ENCODE measurements at regions not wholly inside any gene's neighbourhood (a gene's known extent, or its start where the extent isn't known, plus 50 kb on each side); places are given as distances from the start of the nearest gene placed in this dataset.

DNA sequence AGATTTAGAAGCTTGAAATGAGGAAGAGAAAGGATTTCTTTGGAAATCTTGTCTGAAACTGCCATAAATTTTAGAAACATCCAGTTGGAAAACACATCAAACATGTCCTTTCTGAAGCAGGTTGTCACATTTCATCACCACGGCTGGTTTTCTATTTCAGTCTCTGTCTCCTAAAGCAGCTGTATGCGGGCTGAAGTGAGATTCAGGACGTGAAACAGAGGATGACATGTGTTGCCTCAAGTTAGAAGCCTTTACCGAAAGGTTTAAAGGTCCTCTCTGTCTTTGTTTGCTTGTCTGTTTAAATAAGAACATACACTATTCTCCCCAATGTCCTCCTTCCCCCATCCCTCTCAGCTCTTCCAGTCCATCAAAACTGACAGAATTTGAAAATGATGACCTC is 141.9 kb downstream of the SQOR start:
- no peak for DNase-seq
- H3K4me1 ChIP-seq (ENCODE audit: control insufficient read depth in 1 of 2, insufficient read depth in 2 of 2, low read length in 2 of 2), result no peaks in the 10 kb centered on the region
- H3K4me2 ChIP-seq (ENCODE audit: low read length), result no peak overlapping the region
- no peaks in the 10 kb centered on the region for H3K27me3 ChIP-seq (ENCODE audit: insufficient read depth, low read length)
- H4K8ac ChIP-seq (ENCODE audit: low read depth, low read length), result no peak overlapping the region
- WGBS (ENCODE audit: extremely low coverage, insufficient coverage, insufficient read length), result no CpG with 5 or more reads among the region's 4 CpGs
- H3K36me3 ChIP-seq (ENCODE audit: control insufficient read depth in 1 of 2, insufficient read depth in 2 of 2, low read length in 2 of 2), result no peaks in the 10 kb centered on the region
- no peak overlapping the region for H2BK12ac ChIP-seq (ENCODE audit: low read length)
- H2BK120ac ChIP-seq (ENCODE audit: insufficient read depth, low read length, poor library complexity), result no peak overlapping the region
- no peaks in the 10 kb centered on the region for H3K79me2 ChIP-seq (ENCODE audit: control insufficient read depth, insufficient read depth, low read length, poor library complexity)
- no peak overlapping the region for H3K14ac ChIP-seq (ENCODE audit: low read length)
- no peak overlapping the region for H3K18ac ChIP-seq (ENCODE audit: low read length)
- no peaks in the 10 kb centered on the region for H3K9me3 ChIP-seq (ENCODE audit: insufficient read depth, low read depth, low read length)
- no peak overlapping the region for H3K23ac ChIP-seq (ENCODE audit: low read length)
- H3K79me1 ChIP-seq (ENCODE audit: low read length), result no peaks in the 10 kb centered on the region
- no peak overlapping the region for H4K91ac ChIP-seq (ENCODE audit: low read depth, low read length)
- no peak overlapping the region for H3K4me3 ChIP-seq (ENCODE audit: low read depth, low read length)
- H2BK5ac ChIP-seq (ENCODE audit: low read depth, low read length, poor library complexity), result no peak overlapping the region
- H3K4ac ChIP-seq (ENCODE audit: low read depth, low read length), result no peak overlapping the region
- H3K9ac ChIP-seq (ENCODE audit: low read length), result no peak overlapping the region
- H2AFZ ChIP-seq (ENCODE audit: insufficient read depth, low read length, poor library complexity), result no peak overlapping the region
- no peak overlapping the region for H4K12ac ChIP-seq (ENCODE audit: low read depth, low read length)
- H3K27ac ChIP-seq (ENCODE audit: low read depth, low read length), result no peak overlapping the region
- no peak overlapping the region for H2AK5ac ChIP-seq (ENCODE audit: low read length)

DNA sequence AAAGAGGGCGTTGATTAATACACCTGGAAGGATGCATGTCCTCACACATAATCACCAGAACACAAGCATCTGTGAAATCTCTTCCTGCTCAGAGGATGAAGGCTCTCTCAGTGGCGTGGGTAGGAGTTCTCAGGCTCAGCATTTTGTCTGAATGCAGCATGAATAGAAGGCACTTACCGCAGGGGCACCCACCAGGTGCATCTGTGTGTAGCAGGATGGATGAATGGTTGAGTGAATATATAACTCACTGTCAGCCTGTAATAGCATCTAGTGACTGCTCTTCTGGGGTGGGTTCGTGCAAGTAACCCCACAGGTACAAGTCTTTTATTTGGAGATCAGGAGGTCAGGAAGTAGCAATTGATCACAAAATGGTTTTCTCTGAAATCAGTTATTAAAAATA is 143.0 kb downstream of the SQOR start:
- WGBS (ENCODE audit: extremely low coverage, insufficient coverage, insufficient read length), result no CpG with 5 or more reads among the region's 4 CpGs
- H3K4me2 ChIP-seq (ENCODE audit: low read length), result no peak overlapping the region
- no peak overlapping the region for H3K4ac ChIP-seq (ENCODE audit: low read depth, low read length)
- H3K9me3 ChIP-seq (ENCODE audit: insufficient read depth, low read depth, low read length), result no peaks in the 10 kb centered on the region
- H2BK12ac ChIP-seq (ENCODE audit: low read length), result no peak overlapping the region
- H3K14ac ChIP-seq (ENCODE audit: low read length), result no peak overlapping the region
- H4K12ac ChIP-seq (ENCODE audit: low read depth, low read length), result no peak overlapping the region
- no peak overlapping the region for H3K4me3 ChIP-seq (ENCODE audit: low read depth, low read length)
- peak overlapping the region; percentile 56 for H3K23ac ChIP-seq (ENCODE audit: low read length)
- no peaks in the 10 kb centered on the region for H3K4me1 ChIP-seq (ENCODE audit: control insufficient read depth in 1 of 2, insufficient read depth in 2 of 2, low read length in 2 of 2)
- H2BK5ac ChIP-seq (ENCODE audit: low read depth, low read length, poor library complexity), result no peak overlapping the region
- no peaks in the 10 kb centered on the region for H3K79me2 ChIP-seq (ENCODE audit: control insufficient read depth, insufficient read depth, low read length, poor library complexity)
- H3K9ac ChIP-seq (ENCODE audit: low read length), result no peak overlapping the region
- H3K27me3 ChIP-seq (ENCODE audit: insufficient read depth, low read length), result no peaks in the 10 kb centered on the region
- H4K8ac ChIP-seq (ENCODE audit: low read depth, low read length), result no peak overlapping the region
- no peak overlapping the region for H4K91ac ChIP-seq (ENCODE audit: low read depth, low read length)
- no peak overlapping the region for H3K18ac ChIP-seq (ENCODE audit: low read length)
- H3K36me3 ChIP-seq (ENCODE audit: control insufficient read depth in 1 of 2, insufficient read depth in 2 of 2, low read length in 2 of 2), result no peaks in the 10 kb centered on the region
- no peak overlapping the region for H3K27ac ChIP-seq (ENCODE audit: low read depth, low read length)
- no peak for DNase-seq
- no peaks in the 10 kb centered on the region for H3K79me1 ChIP-seq (ENCODE audit: low read length)
- no peak overlapping the region for H2AK5ac ChIP-seq (ENCODE audit: low read length)
- H2BK120ac ChIP-seq (ENCODE audit: insufficient read depth, low read length, poor library complexity), result no peak overlapping the region
- H2AFZ ChIP-seq (ENCODE audit: insufficient read depth, low read length, poor library complexity), result no peak overlapping the region

GRCh38 chr15:45780352-45780751 is 145.5 kb downstream of the SQOR start:
- H2AK5ac ChIP-seq (ENCODE audit: low read length), result no peak overlapping the region
- no peak for DNase-seq
- WGBS (ENCODE audit: extremely low coverage, insufficient coverage, insufficient read length), result no CpG with 5 or more reads among the region's 2 CpGs
- H3K9me3 ChIP-seq (ENCODE audit: insufficient read depth, low read depth, low read length), result no peaks in the 10 kb centered on the region
- H3K27me3 ChIP-seq (ENCODE audit: insufficient read depth, low read length), result no peaks in the 10 kb centered on the region
- no peak overlapping the region for H2BK12ac ChIP-seq (ENCODE audit: low read length)
- no peaks in the 10 kb centered on the region for H3K79me2 ChIP-seq (ENCODE audit: control insufficient read depth, insufficient read depth, low read length, poor library complexity)
- no peak overlapping the region for H3K27ac ChIP-seq (ENCODE audit: low read depth, low read length)
- no peak overlapping the region for H3K9ac ChIP-seq (ENCODE audit: low read length)
- H3K14ac ChIP-seq (ENCODE audit: low read length), result no peak overlapping the region
- H4K8ac ChIP-seq (ENCODE audit: low read depth, low read length), result no peak overlapping the region
- H3K18ac ChIP-seq (ENCODE audit: low read length), result no peak overlapping the region
- H3K4ac ChIP-seq (ENCODE audit: low read depth, low read length), result no peak overlapping the region
- H2AFZ ChIP-seq (ENCODE audit: insufficient read depth, low read length, poor library complexity), result no peak overlapping the region
- no peak overlapping the region for H4K12ac ChIP-seq (ENCODE audit: low read depth, low read length)
- H4K91ac ChIP-seq (ENCODE audit: low read depth, low read length), result no peak overlapping the region
- H3K4me3 ChIP-seq (ENCODE audit: low read depth, low read length), result no peak overlapping the region
- no peak overlapping the region for H3K4me2 ChIP-seq (ENCODE audit: low read length)
- no peaks in the 10 kb centered on the region for H3K4me1 ChIP-seq (ENCODE audit: control insufficient read depth in 1 of 2, insufficient read depth in 2 of 2, low read length in 2 of 2)
- no peak overlapping the region for H2BK120ac ChIP-seq (ENCODE audit: insufficient read depth, low read length, poor library complexity)
- no peaks in the 10 kb centered on the region for H3K36me3 ChIP-seq (ENCODE audit: control insufficient read depth in 1 of 2, insufficient read depth in 2 of 2, low read length in 2 of 2)
- H3K79me1 ChIP-seq (ENCODE audit: low read length), result no peaks in the 10 kb centered on the region
- no peak overlapping the region for H3K23ac ChIP-seq (ENCODE audit: low read length)
- H2BK5ac ChIP-seq (ENCODE audit: low read depth, low read length, poor library complexity), result no peak overlapping the region

DNA sequence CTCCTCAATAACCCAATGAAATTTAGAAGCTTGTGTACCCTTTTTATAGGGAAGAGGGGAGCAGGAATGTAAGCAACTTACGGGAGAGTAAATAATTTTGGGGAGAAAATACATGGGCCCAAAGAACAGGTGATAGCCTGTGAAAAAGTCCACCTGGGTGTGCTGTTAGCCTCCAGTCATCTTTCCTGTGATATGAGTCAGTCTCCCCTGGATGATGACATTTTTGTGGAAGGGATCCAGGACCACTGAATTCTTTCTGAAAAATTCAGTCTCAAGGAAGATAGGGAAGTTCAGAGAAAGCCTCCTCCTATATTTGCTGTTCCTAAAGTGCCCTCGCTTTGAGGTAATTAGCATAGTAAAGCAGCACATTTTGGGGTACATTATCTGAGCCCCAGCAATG is 149.8 kb downstream of the SQOR start:
- no peaks in the 10 kb centered on the region for H3K9me3 ChIP-seq (ENCODE audit: insufficient read depth, low read depth, low read length)
- no peak overlapping the region for H3K27ac ChIP-seq (ENCODE audit: low read depth, low read length)
- H2BK120ac ChIP-seq (ENCODE audit: insufficient read depth, low read length, poor library complexity), result no peak overlapping the region
- no peak overlapping the region for H3K4ac ChIP-seq (ENCODE audit: low read depth, low read length)
- no peaks in the 10 kb centered on the region for H3K36me3 ChIP-seq (ENCODE audit: control insufficient read depth in 1 of 2, insufficient read depth in 2 of 2, low read length in 2 of 2)
- H3K79me1 ChIP-seq (ENCODE audit: low read length), result no peaks in the 10 kb centered on the region
- WGBS (ENCODE audit: extremely low coverage, insufficient coverage, insufficient read length), result no CpG with 5 or more reads among the region's 2 CpGs
- H2AK5ac ChIP-seq (ENCODE audit: low read length), result no peak overlapping the region
- no peaks in the 10 kb centered on the region for H3K79me2 ChIP-seq (ENCODE audit: control insufficient read depth, insufficient read depth, low read length, poor library complexity)
- H2BK5ac ChIP-seq (ENCODE audit: low read depth, low read length, poor library complexity), result no peak overlapping the region
- no peak overlapping the region for H2BK12ac ChIP-seq (ENCODE audit: low read length)
- no peak overlapping the region for H3K23ac ChIP-seq (ENCODE audit: low read length)
- H4K8ac ChIP-seq (ENCODE audit: low read depth, low read length), result no peak overlapping the region
- no peak for DNase-seq
- H3K18ac ChIP-seq (ENCODE audit: low read length), result no peak overlapping the region
- no peak overlapping the region for H3K4me3 ChIP-seq (ENCODE audit: low read depth, low read length)
- no peaks in the 10 kb centered on the region for H3K27me3 ChIP-seq (ENCODE audit: insufficient read depth, low read length)
- no peak overlapping the region for H3K4me2 ChIP-seq (ENCODE audit: low read length)
- no peak overlapping the region for H3K14ac ChIP-seq (ENCODE audit: low read length)
- no peak overlapping the region for H4K12ac ChIP-seq (ENCODE audit: low read depth, low read length)
- no peaks in the 10 kb centered on the region for H3K4me1 ChIP-seq (ENCODE audit: control insufficient read depth in 1 of 2, insufficient read depth in 2 of 2, low read length in 2 of 2)
- no peak overlapping the region for H4K91ac ChIP-seq (ENCODE audit: low read depth, low read length)
- no peak overlapping the region for H2AFZ ChIP-seq (ENCODE audit: insufficient read depth, low read length, poor library complexity)
- no peak overlapping the region for H3K9ac ChIP-seq (ENCODE audit: low read length)
